CD14-positive monocyte (primary cell): ENCODE measurements at regions not wholly inside any gene's neighbourhood (a gene's known extent, or its start where the extent isn't known, plus 50 kb on each side); places are given as distances from the start of the nearest gene placed in this dataset.

Source experiments
- DNase-seq, 3 donors: peaks; one replicate each; pipeline ENCODE4 v3.0.0-alpha.2; 2011 to 2022
- H2AFZ ChIP-seq: 2 replicates; pipeline ENCODE4 v1.6.0; 2012; ENCODE audit warnings: mild to moderate bottlenecking, low read depth, low read length, inconsistent platforms; ENCODE audit not compliant: insufficient read depth, poor library complexity, severe bottlenecking
- H3K27ac ChIP-seq, 2 donors: 1 replicate in 1 of 2; 2 replicates in 1 of 2; pipeline ENCODE4 v1.5.1; 2012 to 2013; ENCODE audit warnings: low read length in 2 of 2, control low read depth in 1 of 2, inconsistent platforms in 1 of 2, low read depth in 1 of 2, mild to moderate bottlenecking in 1 of 2
- H3K27me3 ChIP-seq, 2 donors: one replicate each; pipeline versions ENCODE4 v1.6.0 to v1.6.1; 2011 to 2013; ENCODE audit warnings: low read length in 2 of 2; ENCODE audit not compliant: control insufficient read depth in 2 of 2, insufficient read depth in 2 of 2
- H3K36me3 ChIP-seq, 2 donors: replicated peaks in 1 of 2; 1 replicate in 1 of 2; 2 replicates in 1 of 2; pipeline versions ENCODE4 v1.5.1 to v1.6.1; 2012 to 2013; ENCODE audit warnings: low read length in 2 of 2, control low read depth in 1 of 2, inconsistent platforms in 1 of 2, mild to moderate bottlenecking in 1 of 2; ENCODE audit not compliant: insufficient read depth in 2 of 2, control insufficient read depth in 1 of 2
- H3K4me1 ChIP-seq, 2 donors: 1 replicate in 1 of 2; 2 replicates in 1 of 2; pipeline versions ENCODE4 v1.5.1 to v1.6.1; 2012 to 2013; ENCODE audit warnings: low read length in 2 of 2, control low read depth in 1 of 2, inconsistent platforms in 1 of 2, mild to moderate bottlenecking in 1 of 2, moderate library complexity in 1 of 2; ENCODE audit not compliant: insufficient read depth in 2 of 2, control insufficient read depth in 1 of 2
- H3K4me2 ChIP-seq: replicated peaks from 2 replicates; pipeline ENCODE3; 2012; ENCODE audit warnings: low read length, moderate library complexity, mild to moderate bottlenecking; ENCODE audit not compliant: poor library complexity, severe bottlenecking; ENCODE audit errors: extremely low read depth
- H3K4me3 ChIP-seq, 3 experiments: fragments of 200-600 bp in 1 of 3; sonication (generic) in 1 of 3; replicated peaks in 1 of 3; 1 replicate in 2 of 3; 2 replicates in 1 of 3; pipeline ENCODE4 v1.5.1; 2011 to 2013; ENCODE audit warnings: low read length in 3 of 3, mild to moderate bottlenecking in 3 of 3, control low read depth in 2 of 3, low read depth in 2 of 3, inconsistent platforms in 1 of 3, moderate library complexity in 1 of 3
- H3K79me2 ChIP-seq: 2 replicates; pipeline ENCODE4 v1.6.0; 2012; ENCODE audit warnings: mild to moderate bottlenecking, control low read depth, inconsistent platforms, low read length, moderate library complexity; ENCODE audit not compliant: insufficient read depth
- H3K9ac ChIP-seq: 2 replicates; pipeline ENCODE4 v1.6.0; 2017; ENCODE audit warnings: low read length, mild to moderate bottlenecking; ENCODE audit not compliant: insufficient read depth, poor library complexity, severe bottlenecking
- H3K9me3 ChIP-seq, 2 donors: replicated peaks in 1 of 2; 1 replicate in 1 of 2; 2 replicates in 1 of 2; pipeline versions ENCODE4 v1.5.1 to v1.6.1; 2012 to 2013; ENCODE audit warnings: low read length in 2 of 2, control low read depth in 1 of 2; ENCODE audit not compliant: control insufficient read depth in 1 of 2, insufficient read depth in 1 of 2
- H4K20me1 ChIP-seq: 2 replicates; pipeline ENCODE4 v1.6.0; 2012; ENCODE audit warnings: mild to moderate bottlenecking, low read length, control low read depth, moderate library complexity; ENCODE audit not compliant: insufficient read depth
- H3K27ac Mint-ChIP-seq, 7 donors: one replicate each; pipeline ENCODE4 v1.8.0; 2020; ENCODE audit warnings: mild to moderate bottlenecking in 7 of 7, mixed read lengths in 7 of 7, moderate library complexity in 6 of 7, inconsistent platforms in 2 of 7
- H3K27me3 Mint-ChIP-seq, 3 donors: one replicate each; pipeline ENCODE4 v1.8.0; 2021 to 2022; ENCODE audit warnings: low read depth in 3 of 3, mild to moderate bottlenecking in 3 of 3, mixed read lengths in 3 of 3, moderate library complexity in 3 of 3, inconsistent platforms in 1 of 3
- H3K36me3 Mint-ChIP-seq, 2 donors: one replicate each; pipeline ENCODE4 v1.8.0; 2020; ENCODE audit warnings: mixed read lengths in 2 of 2, inconsistent platforms in 1 of 2, mild to moderate bottlenecking in 1 of 2
- H3K4me1 Mint-ChIP-seq: one replicate; pipeline ENCODE4 v1.8.0; 2020; ENCODE audit warnings: mild to moderate bottlenecking, mixed read lengths
- H3K4me3 Mint-ChIP-seq, 2 donors: one replicate each; pipeline ENCODE4 v1.8.0; 2020; ENCODE audit warnings: mild to moderate bottlenecking in 2 of 2, mixed read lengths in 2 of 2, moderate library complexity in 1 of 2
- H3K9me3 Mint-ChIP-seq, 7 donors: one replicate each; pipeline ENCODE4 v1.8.0; 2020 to 2022; ENCODE audit warnings: mixed read lengths in 7 of 7, mild to moderate bottlenecking in 6 of 7, moderate library complexity in 6 of 7, inconsistent platforms in 2 of 7
- WGBS: methylation state at CpG from one replicate; pipeline ENCODE4 v1.1.5; 2013; ENCODE audit warnings: missing lambda C conversion rate; ENCODE audit not compliant: insufficient coverage; 5-methylcytosine and 5-hydroxymethylcytosine counted together
- intact Hi-C, 2 donors: fragments of 100-400 bp; cut with micrococcal nuclease; formaldehyde crosslinking; loops; one replicate each; pipeline versions ENCODE4 v1.15.0 to v1.15.1; 2023
- TF ChIP-seq, protein P1 (sequence below): fragments of 200-600 bp; IDR thresholded peaks from one replicate; pipeline ENCODE4 v1.8.0; 2022; ENCODE audit warnings: antibody characterized with exemption, mild to moderate bottlenecking

DNA sequence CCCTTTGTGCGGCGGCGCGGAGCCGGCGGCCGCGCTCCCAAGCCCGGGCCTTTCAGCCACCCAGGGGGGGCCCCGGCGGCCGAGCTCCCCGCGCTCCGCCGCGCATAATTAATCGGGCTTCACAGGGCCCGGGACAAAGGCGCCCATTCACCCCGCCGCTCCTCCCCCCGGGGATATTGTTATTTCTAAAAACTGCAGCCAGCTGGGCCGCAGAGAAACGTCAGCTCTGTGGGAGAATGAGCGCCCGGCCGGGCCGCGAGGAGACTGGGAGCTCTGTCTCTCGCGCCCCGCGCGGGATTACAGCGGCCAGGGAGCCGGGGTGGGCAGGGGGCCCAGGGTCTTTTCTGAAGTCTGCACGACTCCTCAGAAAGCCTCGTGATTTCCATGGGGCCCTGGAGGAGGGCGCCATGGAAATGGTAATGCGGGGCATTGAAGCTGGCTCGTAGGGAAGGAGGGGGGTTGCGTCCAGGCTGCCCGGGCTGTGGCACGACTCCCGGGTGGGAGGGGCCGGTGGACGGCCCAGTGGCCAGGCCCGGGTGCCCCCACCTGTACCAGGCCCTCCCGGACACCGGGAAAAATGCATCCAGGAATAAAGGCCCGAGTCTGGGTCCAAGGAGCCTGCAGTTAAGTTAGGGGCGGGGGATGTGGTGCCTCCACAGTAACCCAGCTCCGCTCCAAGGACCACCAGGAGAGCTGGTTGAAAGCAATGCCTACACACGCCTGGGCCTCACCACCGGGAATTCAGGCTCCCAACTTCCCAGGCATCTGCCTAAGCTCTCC, 125.3 kb downstream of the ZFP36L2 start:
- peaks cover 80 to 92% of the 10 kb centered on the region in 2 donors for H3K4me1 ChIP-seq
- peaks cover 5 to 17% of the 10 kb centered on the region in 2 donors for H3K36me3 Mint-ChIP-seq

DNA sequence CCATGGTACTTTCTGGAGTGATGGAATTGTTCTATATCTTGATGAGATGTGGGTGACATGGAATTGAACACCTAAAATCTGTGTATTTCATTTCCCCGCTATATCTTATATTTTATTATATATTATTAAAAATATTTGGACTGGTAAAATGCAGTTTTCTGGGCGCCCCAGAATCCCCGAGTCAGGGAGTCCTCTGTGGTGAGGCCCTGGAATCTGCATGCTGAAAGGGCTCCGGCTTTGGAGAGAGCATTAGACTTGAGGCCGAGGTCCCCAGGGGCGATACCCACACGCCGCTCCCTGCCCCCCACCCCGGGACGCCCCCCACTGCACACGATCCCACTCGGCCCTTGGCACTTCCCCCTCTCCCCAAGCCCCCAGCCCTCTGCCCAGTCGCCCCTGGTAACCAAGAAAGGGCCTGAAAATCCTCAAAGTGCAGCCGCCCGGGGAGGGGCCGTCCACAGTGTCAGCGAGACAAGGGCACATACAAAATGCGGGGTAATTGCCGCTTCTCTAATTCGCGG, 126.0 kb downstream of the ZFP36L2 start:
- H2AFZ ChIP-seq: peak overlapping the region; percentile 66
- DNase-seq: no peak
- no peaks in the 10 kb centered on the region for H3K9me3 ChIP-seq
- TF ChIP-seq, protein P1, sequence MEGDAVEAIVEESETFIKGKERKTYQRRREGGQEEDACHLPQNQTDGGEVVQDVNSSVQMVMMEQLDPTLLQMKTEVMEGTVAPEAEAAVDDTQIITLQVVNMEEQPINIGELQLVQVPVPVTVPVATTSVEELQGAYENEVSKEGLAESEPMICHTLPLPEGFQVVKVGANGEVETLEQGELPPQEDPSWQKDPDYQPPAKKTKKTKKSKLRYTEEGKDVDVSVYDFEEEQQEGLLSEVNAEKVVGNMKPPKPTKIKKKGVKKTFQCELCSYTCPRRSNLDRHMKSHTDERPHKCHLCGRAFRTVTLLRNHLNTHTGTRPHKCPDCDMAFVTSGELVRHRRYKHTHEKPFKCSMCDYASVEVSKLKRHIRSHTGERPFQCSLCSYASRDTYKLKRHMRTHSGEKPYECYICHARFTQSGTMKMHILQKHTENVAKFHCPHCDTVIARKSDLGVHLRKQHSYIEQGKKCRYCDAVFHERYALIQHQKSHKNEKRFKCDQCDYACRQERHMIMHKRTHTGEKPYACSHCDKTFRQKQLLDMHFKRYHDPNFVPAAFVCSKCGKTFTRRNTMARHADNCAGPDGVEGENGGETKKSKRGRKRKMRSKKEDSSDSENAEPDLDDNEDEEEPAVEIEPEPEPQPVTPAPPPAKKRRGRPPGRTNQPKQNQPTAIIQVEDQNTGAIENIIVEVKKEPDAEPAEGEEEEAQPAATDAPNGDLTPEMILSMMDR: no peak
- no peak overlapping the region for H3K27ac ChIP-seq
- peak overlapping the region in 1 of 3 experiments; percentile 52 for H3K4me3 ChIP-seq
- no peak overlapping the region for H3K27ac Mint-ChIP-seq
- no peaks in the 10 kb centered on the region for H3K36me3 ChIP-seq
- peak overlapping the region; percentile 43 for H3K4me2 ChIP-seq
- H3K79me2 ChIP-seq: no peaks in the 10 kb centered on the region
- H3K27me3 Mint-ChIP-seq: peaks cover 0 to 2% (median 0%) of the 10 kb centered on the region in 3 donors
- peaks cover 0 to 8% (median 3%) of the 10 kb centered on the region in 7 donors for H3K9me3 Mint-ChIP-seq
- H3K4me3 Mint-ChIP-seq: no peak overlapping the region
- no peaks in the 10 kb centered on the region for H4K20me1 ChIP-seq
- peaks cover 76% of the 10 kb centered on the region for H3K4me1 Mint-ChIP-seq
- no peak overlapping the region for H3K9ac ChIP-seq
- H3K4me1 ChIP-seq: peaks cover 74 to 86% of the 10 kb centered on the region in 2 donors
- WGBS: 77% methylated on average over 18 of the region's 21 CpGs
- no peaks in the 10 kb centered on the region for H3K27me3 ChIP-seq
- H3K36me3 Mint-ChIP-seq: peaks cover 5 to 17% of the 10 kb centered on the region in 2 donors
- intact Hi-C loops: loop anchor here in 1 of 2 donors (10.0 kb wide), 2 partner anchors 136 to 286 kb away; no protein-coding TSS in a partner anchor

More for the DNA sequence above, 125.3 kb downstream of the ZFP36L2 start:
- intact Hi-C loops: loop anchor here in 1 of 2 donors (10.0 kb wide), 2 partner anchors 136 to 286 kb away; no protein-coding TSS in a partner anchor
- Mint-ChIP-seq H3K9me3 (peaks cover 0 to 4% (median 3%) of the 10 kb centered on the region in 7 donors), H3K27ac (no peak overlapping the region), H3K4me3 (peak overlapping the region; percentile 48 to 65), H3K27me3 (peaks cover 0 to 2% (median 0%) of the 10 kb centered on the region in 3 donors), H3K4me1 (peaks cover 82% of the 10 kb centered on the region)
- no peaks in the 10 kb centered on the region for H3K9me3 ChIP-seq
- peak overlapping the region in 1 of 2 donors; percentile 21 for H3K27ac ChIP-seq
- TF ChIP-seq, protein P1: no peak
- no peaks in the 10 kb centered on the region for H3K36me3 ChIP-seq
- peak overlapping the region in 1 of 3 experiments; percentile 52 for H3K4me3 ChIP-seq
- H3K27me3 ChIP-seq: no peaks in the 10 kb centered on the region
- H4K20me1 ChIP-seq: no peaks in the 10 kb centered on the region
- peak overlapping the region; percentile 17 for H3K9ac ChIP-seq
- H3K4me2 ChIP-seq: peak overlapping the region; percentile 43
- no peaks in the 10 kb centered on the region for H3K79me2 ChIP-seq
- DNase-seq: peak in 1 of 3 donors; percentile 21
- H2AFZ ChIP-seq: peak overlapping the region; percentile 66
- 75% methylated on average over 56 of the region's 56 CpGs for WGBS
